SK-N-SH (cell line): ENCODE measurements at regions not wholly inside any gene's neighbourhood (a gene's known extent, or its start where the extent isn't known, plus 50 kb on each side); places are given as distances from the start of the nearest gene placed in this dataset.

ENCODE experiments used
- CTCF ChIA-PET: fragments of 300-600, 350-600 bp; formaldehyde crosslinking; extraction: SDS; loops from one replicate; lab custom pipeline; 2021; lab: Yijun Ruan, JAX
- POLR2A ChIA-PET: fragments of 350-600 bp; sonication (Branson Sonifier 250); formaldehyde crosslinking; extraction: SDS; loops from one replicate; lab custom pipeline; 2020; ENCODE audit warnings: antibody characterized with exemption, inconsistent platforms; lab: Yijun Ruan, JAX
- DNase-seq: peaks from one replicate; pipeline ENCODE4 v3.0.0; 2012
- H2AFZ ChIP-seq: fragments of 200-600 bp; sonication (generic); 2 replicates; pipeline ENCODE4 v1.8.1; 2016; ENCODE audit warnings: antibody characterized with exemption, mild to moderate bottlenecking, low read depth
- H3F3A ChIP-seq: fragments of 200-600 bp; sonication (generic); replicated peaks from 2 replicates; pipeline ENCODE3; 2016; ENCODE audit warnings: antibody characterized with exemption, mild to moderate bottlenecking; ENCODE audit not compliant: insufficient read depth
- H3K27ac ChIP-seq, 2 experiments: fragments of 200-500 bp in 1 of 2; fragments of 200-600 bp in 1 of 2; sonication (Bioruptor generic) in 1 of 2; sonication (generic), shearing (Covaris generic) in 1 of 2; 2 replicates each; pipeline versions ENCODE4 v1.5.1 to v1.6.1; 2014 to 2016; ENCODE audit warnings: low read depth in 2 of 2, inconsistent platforms in 1 of 2, low read length in 1 of 2, mild to moderate bottlenecking in 1 of 2, mixed read lengths in 1 of 2
- H3K27me3 ChIP-seq: fragments of 200-600 bp; sonication (generic), shearing (Covaris generic); 2 replicates; pipeline ENCODE4 v1.6.1; 2016; ENCODE audit warnings: mixed run types; ENCODE audit not compliant: insufficient read depth
- H3K36me3 ChIP-seq, 2 experiments: fragments of 200-500 bp in 1 of 2; fragments of 200-600 bp in 1 of 2; sonication (Bioruptor generic) in 1 of 2; sonication (generic) in 1 of 2; replicated peaks in 1 of 2; 2 replicates each; pipeline versions ENCODE3 to v1.5.1; 2014 to 2016; ENCODE audit warnings: low read length in 1 of 2, mild to moderate bottlenecking in 1 of 2; ENCODE audit not compliant: insufficient read depth in 2 of 2, control insufficient read depth in 1 of 2
- H3K4me1 ChIP-seq, 2 experiments: fragments of 200-500 bp in 1 of 2; fragments of 200-600 bp in 1 of 2; sonication (Bioruptor generic) in 1 of 2; sonication (generic), shearing (Covaris generic) in 1 of 2; 2 replicates each; pipeline versions ENCODE4 v1.5.1 to v1.6.1; 2014 to 2016; ENCODE audit warnings: low read depth in 1 of 2, low read length in 1 of 2, mixed run types in 1 of 2; ENCODE audit not compliant: insufficient read depth in 2 of 2, control insufficient read depth in 1 of 2
- H3K4me2 ChIP-seq: fragments of 200-600 bp; sonication (generic), shearing (Covaris generic); 2 replicates; pipeline ENCODE4 v1.6.1; 2017; ENCODE audit warnings: mixed run types
- H3K4me3 ChIP-seq, 2 experiments: fragments of 200-500 bp in 1 of 2; fragments of 200-600 bp in 1 of 2; sonication (Bioruptor generic) in 1 of 2; sonication (generic), shearing (Covaris generic) in 1 of 2; 2 replicates each; pipeline versions ENCODE4 v1.5.1 to v1.8.1; 2014 to 2016; ENCODE audit warnings: low read depth in 2 of 2, inconsistent platforms in 1 of 2, low read length in 1 of 2, mild to moderate bottlenecking in 1 of 2, mixed read lengths in 1 of 2, moderate library complexity in 1 of 2
- H3K79me2 ChIP-seq: fragments of 200-600 bp; sonication (generic); 2 replicates; pipeline ENCODE4 v1.8.1; 2017; ENCODE audit warnings: mild to moderate bottlenecking; ENCODE audit not compliant: insufficient read depth
- H3K9ac ChIP-seq: fragments of 200-600 bp; sonication (generic); 2 replicates; pipeline ENCODE4 v1.6.1; 2017; ENCODE audit warnings: mixed run types
- H3K9me2 ChIP-seq: fragments of 200-600 bp; sonication (generic); 2 replicates; pipeline ENCODE4 v1.6.1; 2017; ENCODE audit warnings: mixed run types
- H3K9me3 ChIP-seq: fragments of 200-600 bp; sonication (generic); 2 replicates; pipeline ENCODE4 v1.6.1; 2017; ENCODE audit warnings: mixed run types, mild to moderate bottlenecking, moderate library complexity
- H4K20me1 ChIP-seq: fragments of 200-600 bp; sonication (generic); 2 replicates; pipeline ENCODE4 v1.6.1; 2017; ENCODE audit warnings: mild to moderate bottlenecking, mixed run types; ENCODE audit not compliant: insufficient read depth
- CHD2 ChIP-seq: fragments of 150-350 bp; IDR thresholded peaks from 2 replicates; pipeline ENCODE4 v1.6.1; 2018; ENCODE audit warnings: low read length; ENCODE audit not compliant: partially characterized antibody
- EZH2phosphoT487 ChIP-seq: fragments of 200-600 bp; sonication (generic); IDR thresholded peaks from 2 replicates; pipeline ENCODE4 v1.6.1; 2017; ENCODE audit warnings: low read depth, mixed run types, mild to moderate bottlenecking, antibody characterized with exemption, moderate library complexity, borderline replicate concordance
- FOSL2 ChIP-seq: IDR thresholded peaks from 2 replicates; pipeline ENCODE4 v1.4.0; 2012; ENCODE audit warnings: low read depth, mild to moderate bottlenecking, moderate library complexity, borderline replicate concordance
- FOXM1 ChIP-seq: IDR thresholded peaks from 2 replicates; pipeline ENCODE4 v1.4.0; 2012; ENCODE audit warnings: low read depth, mild to moderate bottlenecking
- GATA2 ChIP-seq: sonication (generic); formaldehyde crosslinking; IDR thresholded peaks from 2 replicates; pipeline ENCODE4 v1.5.0; 2020; ENCODE audit warnings: mild to moderate bottlenecking, missing genetic modification reagents
- IRF3 ChIP-seq: fragments of 150-350 bp; IDR thresholded peaks from 2 replicates; pipeline ENCODE4 v1.6.1; 2016; ENCODE audit warnings: mild to moderate bottlenecking, low read depth, low read length
- JUND ChIP-seq: IDR thresholded peaks from 2 replicates; pipeline ENCODE4 v1.4.0; 2012
- MEF2A ChIP-seq: IDR thresholded peaks from 2 replicates; pipeline ENCODE4 v1.4.0; 2012; ENCODE audit warnings: low read depth, borderline replicate concordance
- MXI1 ChIP-seq: IDR thresholded peaks from 2 replicates; pipeline ENCODE4 v1.6.1; 2012; ENCODE audit warnings: mild to moderate bottlenecking, low read depth, low read length, improper control_type of control experiment
- NFIC ChIP-seq: IDR thresholded peaks from 2 replicates; pipeline ENCODE4 v1.4.0; 2012; ENCODE audit warnings: borderline replicate concordance
- NRF1 ChIP-seq: IDR thresholded peaks from 2 replicates; pipeline ENCODE4 v1.6.1; 2012; ENCODE audit warnings: low read depth, mild to moderate bottlenecking, low read length
- POLR2AphosphoS5 ChIP-seq: IDR thresholded peaks from 2 replicates; pipeline ENCODE4 v1.6.1; 2012; ENCODE audit warnings: low read depth, low read length
- RAD21 ChIP-seq: IDR thresholded peaks from 2 replicates; pipeline ENCODE4 v1.6.1; 2012; ENCODE audit warnings: mild to moderate bottlenecking, low read length
- RCOR1 ChIP-seq: fragments of 150-350 bp; IDR thresholded peaks from 2 replicates; pipeline ENCODE4 v1.6.1; 2017; ENCODE audit warnings: antibody characterized with exemption, low read length
- RFX5 ChIP-seq: IDR thresholded peaks from 2 replicates; pipeline ENCODE4 v1.6.1; 2012; ENCODE audit warnings: mild to moderate bottlenecking, improper control_type of control experiment, low read length
- SIN3A ChIP-seq: IDR thresholded peaks from 2 replicates; pipeline ENCODE4 v1.6.1; 2012; ENCODE audit warnings: low read depth, mild to moderate bottlenecking, low read length, moderate library complexity, borderline replicate concordance
- SMC3 ChIP-seq: IDR thresholded peaks from 2 replicates; pipeline ENCODE4 v1.6.1; 2012; ENCODE audit warnings: low read depth, low read length, improper control_type of control experiment
- TEAD4 ChIP-seq: IDR thresholded peaks from 2 replicates; pipeline ENCODE4 v1.4.0; 2012; ENCODE audit warnings: mild to moderate bottlenecking, borderline replicate concordance; ENCODE audit not compliant: insufficient read depth
- USF1 ChIP-seq: IDR thresholded peaks from 2 replicates; pipeline ENCODE4 v1.4.0; 2012; ENCODE audit warnings: low read depth, borderline replicate concordance
- ZBTB33 ChIP-seq: IDR thresholded peaks from 2 replicates; pipeline ENCODE4 v1.4.0; 2012; ENCODE audit warnings: low read depth, borderline replicate concordance
- WGBS: methylation state at CpG from one replicate; pipeline ENCODE4 v1.1.6; 2017; ENCODE audit warnings: low lambda C conversion rate; 5-methylcytosine and 5-hydroxymethylcytosine counted together

GRCh38 chr22:26849575-26849974, 192.2 kb downstream of the MIAT start:
- POLR2A ChIA-PET, result no interaction called here
- no peak overlapping the region for H3K9ac ChIP-seq
- CTCF ChIA-PET, result no interaction called here
- no peak overlapping the region for H3K27ac ChIP-seq
- no peaks in the 10 kb centered on the region for H3F3A ChIP-seq
- no peaks in the 10 kb centered on the region for H3K79me2 ChIP-seq
- peaks cover 2 to 16% of the 10 kb centered on the region in 2 experiments; a peak in 2 of 4 replicates for H3K4me1 ChIP-seq
- no peaks in the 10 kb centered on the region for H3K9me2 ChIP-seq
- DNase-seq, result no peak
- no peak overlapping the region for H3K4me2 ChIP-seq
- WGBS, result 50% methylated on average over 4 of the region's 4 CpGs
- H3K27me3 ChIP-seq, result no peaks in the 10 kb centered on the region
- no peaks in the 10 kb centered on the region for H4K20me1 ChIP-seq
- H3K4me3 ChIP-seq, result no peak overlapping the region
- no peak for TF ChIP-seq NFIC
- TF ChIP-seq SMC3, result no peak
- no peak for TF ChIP-seq RAD21
- TF ChIP-seq POLR2AphosphoS5, result no peak
- no peak for TF ChIP-seq FOXM1
- no peak for TF ChIP-seq MEF2A
- no peak for TF ChIP-seq TEAD4
- no peak for TF ChIP-seq RFX5
- no peak for TF ChIP-seq IRF3
- no peak for TF ChIP-seq FOSL2
- no peak for TF ChIP-seq JUND
- TF ChIP-seq RCOR1, result no peak
- TF ChIP-seq SIN3A, result no peak
- no peak for TF ChIP-seq ZBTB33
- TF ChIP-seq CHD2, result no peak
- TF ChIP-seq GATA2, result no peak
- no peak for TF ChIP-seq EZH2phosphoT487
- no peak for TF ChIP-seq MXI1
- no peak for TF ChIP-seq NRF1
- TF ChIP-seq USF1, result no peak
- H3K9me3 ChIP-seq, result no peaks in the 10 kb centered on the region
- no peak overlapping the region for H2AFZ ChIP-seq
- H3K36me3 ChIP-seq, result no peaks in the 10 kb centered on the region
